KMS-11 (cell line): ENCODE measurements at regions not wholly inside any gene's neighbourhood (a gene's known extent, or its start where the extent isn't known, plus 50 kb on each side); places are given as distances from the start of the nearest gene placed in this dataset.

Experiments used
- H2AFZ ChIP-seq: fragments of 200-600 bp; sonication (generic); 2 replicates; pipeline ENCODE4 v1.6.1; 2016; ENCODE audit warnings: antibody characterized with exemption, mixed run types, low read depth
- H3K27ac ChIP-seq: fragments of 200-600 bp; sonication (generic); 2 replicates; pipeline ENCODE4 v1.6.1; 2016; ENCODE audit warnings: mild to moderate bottlenecking, mixed run types
- H3K27me3 ChIP-seq: fragments of 200-600 bp; sonication (generic); 2 replicates; pipeline ENCODE4 v1.6.1; 2017; ENCODE audit warnings: mild to moderate bottlenecking, low read depth, mixed run types, moderate library complexity; ENCODE audit not compliant: insufficient read depth
- H3K36me3 ChIP-seq: fragments of 200-600 bp; sonication (generic); 2 replicates; pipeline ENCODE4 v1.6.1; 2017; ENCODE audit warnings: mild to moderate bottlenecking, mixed run types; ENCODE audit not compliant: insufficient read depth
- H3K4me1 ChIP-seq: fragments of 200-600 bp; sonication (generic); 2 replicates; pipeline ENCODE4 v1.6.1; 2016; ENCODE audit warnings: mild to moderate bottlenecking, low read depth, mixed run types; ENCODE audit not compliant: poor library complexity, severe bottlenecking
- H3K4me2 ChIP-seq: fragments of 200-600 bp; sonication (generic); 2 replicates; pipeline ENCODE4 v1.7.0; 2016; ENCODE audit warnings: mild to moderate bottlenecking, mixed run types
- H3K4me3 ChIP-seq: fragments of 200-600 bp; sonication (generic); IDR thresholded peaks from 2 replicates; pipeline ENCODE4 v1.6.1; 2017; ENCODE audit warnings: low read depth, low read length, mixed read lengths; ENCODE audit not compliant: insufficient read depth
- H3K79me2 ChIP-seq: fragments of 200-600 bp; sonication (generic); 2 replicates; pipeline ENCODE4 v1.6.1; 2016; ENCODE audit warnings: low read depth, mixed run types; ENCODE audit not compliant: insufficient read depth
- H3K9ac ChIP-seq: fragments of 200-600 bp; sonication (generic); 2 replicates; pipeline ENCODE4 v1.6.1; 2016; ENCODE audit warnings: mild to moderate bottlenecking, mixed run types
- H4K20me1 ChIP-seq: fragments of 200-600 bp; sonication (generic); 2 replicates; pipeline ENCODE4 v1.6.1; 2016; ENCODE audit warnings: mild to moderate bottlenecking, mixed run types; ENCODE audit not compliant: insufficient read depth
- CTCF ChIP-seq: fragments of 200-600 bp; sonication (generic); conservative IDR thresholded peaks from 2 replicates; pipeline ENCODE4 v1.6.1; 2017; ENCODE audit warnings: low read depth, mild to moderate bottlenecking, antibody characterized with exemption, low read length, moderate library complexity, mixed read lengths

GRCh38 chr6:74069089-74069581 lies 373.1 kb downstream of the CD109 start:
- no peak overlapping the region for H3K4me2 ChIP-seq

GRCh38 chr6:74066168-74066871 lies 370.3 kb downstream of the CD109 start:
- H4K20me1 ChIP-seq, result no peaks in the 10 kb centered on the region
- H3K9ac ChIP-seq, result no peak overlapping the region
- H3K27ac ChIP-seq, result no peak overlapping the region
- H3K36me3 ChIP-seq, result no peaks in the 10 kb centered on the region
- no peak for TF ChIP-seq CTCF
- H3K4me2 ChIP-seq, result no peak overlapping the region
- no peak overlapping the region for H3K4me3 ChIP-seq
- H3K4me1 ChIP-seq, result no peaks in the 10 kb centered on the region
- H3K27me3 ChIP-seq, result no peaks in the 10 kb centered on the region
- no peaks in the 10 kb centered on the region for H3K79me2 ChIP-seq
- H2AFZ ChIP-seq, result no peak overlapping the region

More at GRCh38 chr6:74069089-74069581, 373.1 kb downstream of the CD109 start:
- Histone ChIP-seq H3K9ac (no peak overlapping the region), H3K4me3 (no peak overlapping the region), H3K27ac (no peak overlapping the region), H3K36me3 (no peaks in the 10 kb centered on the region), H3K79me2 (no peaks in the 10 kb centered on the region), H4K20me1 (no peaks in the 10 kb centered on the region), H2AFZ (no peak overlapping the region), H3K27me3 (no peaks in the 10 kb centered on the region), H3K4me1 (no peaks in the 10 kb centered on the region)
- no peak for TF ChIP-seq CTCF

GRCh38 chr6:74065705-74066104 lies 369.7 kb downstream of the CD109 start:
- Histone ChIP-seq H4K20me1 (no peaks in the 10 kb centered on the region), H3K79me2 (no peaks in the 10 kb centered on the region)
- no peak for TF ChIP-seq CTCF

GRCh38 chr6:74063391-74063790 lies 367.4 kb downstream of the CD109 start:
- no peak for TF ChIP-seq CTCF
- Histone ChIP-seq H3K4me1 (no peaks in the 10 kb centered on the region), H3K27me3 (no peaks in the 10 kb centered on the region), H3K79me2 (no peaks in the 10 kb centered on the region), H3K9ac (no peak overlapping the region), H3K4me2 (no peak overlapping the region), H4K20me1 (no peaks in the 10 kb centered on the region), H3K4me3 (no peak overlapping the region), H3K27ac (no peak overlapping the region), H2AFZ (no peak overlapping the region), H3K36me3 (no peaks in the 10 kb centered on the region)

More at GRCh38 chr6:74065705-74066104, 369.7 kb downstream of the CD109 start:
- Histone ChIP-seq H3K27me3 (no peaks in the 10 kb centered on the region), H2AFZ (no peak overlapping the region), H3K4me3 (no peak overlapping the region), H3K9ac (no peak overlapping the region), H3K4me1 (no peaks in the 10 kb centered on the region), H3K4me2 (no peak overlapping the region), H3K36me3 (no peaks in the 10 kb centered on the region), H3K27ac (no peak overlapping the region)
